ENCODE measurements at regions not wholly inside any gene's neighbourhood (a gene's known extent, or its start where the extent isn't known, plus 50 kb on each side); places are given as distances from the start of the nearest gene placed in this dataset.

- H3K4me3 ChIP-seq (ENCODE audit: control insufficient read depth, low read depth, low read length) = no peak overlapping the region
- TF ChIP-seq, protein P1, sequence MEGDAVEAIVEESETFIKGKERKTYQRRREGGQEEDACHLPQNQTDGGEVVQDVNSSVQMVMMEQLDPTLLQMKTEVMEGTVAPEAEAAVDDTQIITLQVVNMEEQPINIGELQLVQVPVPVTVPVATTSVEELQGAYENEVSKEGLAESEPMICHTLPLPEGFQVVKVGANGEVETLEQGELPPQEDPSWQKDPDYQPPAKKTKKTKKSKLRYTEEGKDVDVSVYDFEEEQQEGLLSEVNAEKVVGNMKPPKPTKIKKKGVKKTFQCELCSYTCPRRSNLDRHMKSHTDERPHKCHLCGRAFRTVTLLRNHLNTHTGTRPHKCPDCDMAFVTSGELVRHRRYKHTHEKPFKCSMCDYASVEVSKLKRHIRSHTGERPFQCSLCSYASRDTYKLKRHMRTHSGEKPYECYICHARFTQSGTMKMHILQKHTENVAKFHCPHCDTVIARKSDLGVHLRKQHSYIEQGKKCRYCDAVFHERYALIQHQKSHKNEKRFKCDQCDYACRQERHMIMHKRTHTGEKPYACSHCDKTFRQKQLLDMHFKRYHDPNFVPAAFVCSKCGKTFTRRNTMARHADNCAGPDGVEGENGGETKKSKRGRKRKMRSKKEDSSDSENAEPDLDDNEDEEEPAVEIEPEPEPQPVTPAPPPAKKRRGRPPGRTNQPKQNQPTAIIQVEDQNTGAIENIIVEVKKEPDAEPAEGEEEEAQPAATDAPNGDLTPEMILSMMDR (IDR thresholded peaks at IDR 0.05; ENCODE audit: control insufficient read depth, insufficient read depth, low read depth, low read length, missing control alignments) = no peak
- DNase-seq (ENCODE audit: low read depth) = no peak
These were observed 314.8 kb downstream of the QKI start for GRCh38 chr6:163729127-163729872.

- DNase-seq (ENCODE audit: low read depth) = no peak
- TF ChIP-seq, protein P1 (IDR thresholded peaks at IDR 0.05; ENCODE audit: control insufficient read depth, insufficient read depth, low read depth, low read length, missing control alignments) = no peak
- H3K4me3 ChIP-seq (ENCODE audit: control insufficient read depth, low read depth, low read length) = no peak overlapping the region
These were observed 314.1 kb downstream of the QKI start for GRCh38 chr6:163728442-163729126.

GRCh38 chr6:163726037-163726695 is 311.6 kb downstream of the QKI start:
- no peak overlapping the region for H3K4me3 ChIP-seq (ENCODE audit: control insufficient read depth, low read depth, low read length)
- TF ChIP-seq, protein P1 (IDR thresholded peaks at IDR 0.05; ENCODE audit: control insufficient read depth, insufficient read depth, low read depth, low read length, missing control alignments) = no peak
- no peak for DNase-seq (ENCODE audit: low read depth)

- H3K4me3 ChIP-seq (ENCODE audit: control insufficient read depth, low read depth, low read length) = no peak overlapping the region
- TF ChIP-seq, protein P1 (IDR thresholded peaks at IDR 0.05; ENCODE audit: control insufficient read depth, insufficient read depth, low read depth, low read length, missing control alignments) = no peak
- no peak for DNase-seq (ENCODE audit: low read depth)
These were observed 310.8 kb downstream of the QKI start for GRCh38 chr6:163725008-163725941.

GRCh38 chr6:163724196-163724595 is 309.7 kb downstream of the QKI start:
- no peak for DNase-seq (ENCODE audit: low read depth)
- no peak overlapping the region for H3K4me3 ChIP-seq (ENCODE audit: control insufficient read depth, low read depth, low read length)
- TF ChIP-seq, protein P1 (IDR thresholded peaks at IDR 0.05; ENCODE audit: control insufficient read depth, insufficient read depth, low read depth, low read length, missing control alignments) = no peak

DNA sequence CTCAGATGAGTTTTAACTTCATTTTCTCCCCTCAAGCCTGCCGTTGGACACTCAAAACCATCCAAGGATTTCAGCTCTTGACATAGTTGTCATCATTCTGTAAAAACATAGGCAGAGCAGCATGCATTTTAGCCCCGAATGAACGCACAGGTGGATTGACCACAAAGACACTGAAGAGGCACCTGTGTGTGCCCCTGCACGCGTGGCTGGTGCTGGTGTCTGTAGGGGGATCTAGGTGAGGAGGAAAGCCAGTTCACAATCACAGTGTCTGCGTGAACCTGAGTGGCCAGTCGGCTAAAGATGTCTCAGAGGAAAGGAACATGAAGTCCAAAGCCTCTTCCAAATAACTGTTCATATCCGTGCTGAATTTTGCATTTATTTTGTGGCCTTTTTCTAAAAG is 309.2 kb downstream of the QKI start:
- TF ChIP-seq, protein P1 (IDR thresholded peaks at IDR 0.05; ENCODE audit: control insufficient read depth, insufficient read depth, low read depth, low read length, missing control alignments) = no peak
- no peak overlapping the region for H3K4me3 ChIP-seq (ENCODE audit: control insufficient read depth, low read depth, low read length)

More for the DNA sequence above, 309.2 kb downstream of the QKI start:
- no peak for DNase-seq (ENCODE audit: low read depth)

Data from AG09309 (cell line).